HL-60 (cell line): ENCODE measurements at regions not wholly inside any gene's neighbourhood (a gene's known extent, or its start where the extent isn't known, plus 50 kb on each side); places are given as distances from the start of the nearest gene placed in this dataset.

Experiments
- CTCF ChIP-seq: IDR thresholded peaks from one replicate; pipeline ENCODE4 v1.5.1; 2011; ENCODE audit warnings: low read length, control low read depth, inconsistent platforms; ENCODE audit not compliant: insufficient read depth
- GABPA ChIP-seq: IDR thresholded peaks from 2 replicates; pipeline ENCODE4 v1.6.1; 2012; ENCODE audit warnings: low read depth
- POLR2AphosphoS5 ChIP-seq: IDR thresholded peaks from 2 replicates; pipeline ENCODE4 v1.6.1; 2012; ENCODE audit warnings: low read depth
- REST ChIP-seq: IDR thresholded peaks from 2 replicates; pipeline ENCODE4 v1.6.1; 2012; ENCODE audit warnings: low read depth; ENCODE audit not compliant: insufficient replicate concordance

- no peak for TF ChIP-seq CTCF
- no peak for TF ChIP-seq POLR2AphosphoS5
- TF ChIP-seq REST: no peak
- no peak for TF ChIP-seq GABPA
Measured at GRCh38 chr11:95417832-95418231, 186.8 kb upstream of the SESN3 start.
